Smooth muscle cell (in vitro differentiated cells): ENCODE measurements at regions not wholly inside any gene's neighbourhood (a gene's known extent, or its start where the extent isn't known, plus 50 kb on each side); places are given as distances from the start of the nearest gene placed in this dataset.

Experiments
- DNase-seq: peaks from one replicate; lab custom pipeline; 2025; ENCODE audit not compliant: unreplicated experiment; lab: John Stamatoyannopoulos, UW
- H2AFZ ChIP-seq: fragments of 200-600 bp; sonication (generic); 2 replicates; pipeline ENCODE4 v1.6.0; 2016; ENCODE audit warnings: antibody characterized with exemption, low read depth, mild to moderate bottlenecking
- H3F3A ChIP-seq: fragments of 200-600 bp; sonication (generic); 2 replicates; pipeline ENCODE4 v1.6.0; 2017; ENCODE audit warnings: antibody characterized with exemption, low read depth
- H3K27ac ChIP-seq: fragments of 200-600 bp; sonication (generic); 2 replicates; pipeline ENCODE4 v1.5.1; 2016; ENCODE audit warnings: low read depth, mild to moderate bottlenecking
- H3K27me3 ChIP-seq: fragments of 200-600 bp; sonication (generic); 2 replicates; pipeline ENCODE4 v1.6.1; 2016; ENCODE audit warnings: low read depth, mild to moderate bottlenecking
- H3K36me3 ChIP-seq: fragments of 200-600 bp; sonication (generic); 2 replicates; pipeline ENCODE4 v1.5.1; 2016; ENCODE audit warnings: low read depth
- H3K4me1 ChIP-seq: fragments of 200-600 bp; sonication (generic); 2 replicates; pipeline ENCODE4 v1.5.1; 2016; ENCODE audit warnings: low read depth
- H3K4me2 ChIP-seq: fragments of 200-600 bp; sonication (generic); 2 replicates; pipeline ENCODE4 v1.6.0; 2016; ENCODE audit warnings: mild to moderate bottlenecking
- H3K4me3 ChIP-seq: fragments of 200-600 bp; sonication (generic); 2 replicates; pipeline ENCODE4 v1.5.1; 2016; ENCODE audit warnings: mild to moderate bottlenecking
- H3K79me2 ChIP-seq: fragments of 200-600 bp; sonication (generic); 2 replicates; pipeline ENCODE4 v1.6.0; 2016; ENCODE audit warnings: low read depth, mild to moderate bottlenecking
- H3K9ac ChIP-seq: fragments of 200-600 bp; sonication (generic); 2 replicates; pipeline ENCODE4 v1.6.0; 2016; ENCODE audit warnings: low read depth
- H3K9me3 ChIP-seq: fragments of 200-600 bp; sonication (generic); replicated peaks from 2 replicates; pipeline ENCODE4 v1.5.1; 2016; ENCODE audit warnings: low read depth
- H4K20me1 ChIP-seq: fragments of 200-600 bp; sonication (generic); 2 replicates; pipeline ENCODE4 v1.6.0; 2016; ENCODE audit warnings: low read depth
- CTCF ChIP-seq: fragments of 200-600 bp; sonication (generic); IDR thresholded peaks from 2 replicates; pipeline ENCODE4 v1.5.1; 2017; ENCODE audit warnings: borderline replicate concordance, mild to moderate bottlenecking, antibody characterized with exemption; ENCODE audit not compliant: insufficient read depth, poor library complexity, severe bottlenecking
- WGBS: methylation state at CpG from one replicate; pipeline ENCODE4 v1.1.7; 2016; ENCODE audit warnings: low lambda C conversion rate; 5-methylcytosine and 5-hydroxymethylcytosine counted together

DNA sequence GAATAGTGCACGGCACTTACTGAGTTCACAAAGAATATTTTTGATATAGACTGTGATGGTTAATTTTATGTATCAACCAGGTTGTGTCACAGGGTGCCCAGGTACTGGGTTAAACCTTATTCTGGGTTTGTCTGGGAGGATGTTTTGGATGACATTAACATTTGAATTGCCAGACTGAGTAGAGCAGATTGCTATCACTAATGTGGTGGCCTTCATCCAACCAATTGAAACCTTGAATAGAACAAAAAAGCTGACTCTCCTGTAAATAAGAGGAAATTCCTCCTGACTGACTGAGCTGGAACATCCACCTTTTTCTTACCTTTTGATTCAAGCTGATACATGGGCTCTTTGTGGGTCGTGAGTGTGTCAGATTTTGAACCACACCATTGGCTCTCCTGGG is 1424.4 kb upstream of the MIR17HG start:
- Histone ChIP-seq H4K20me1 (no peaks in the 10 kb centered on the region), H3K9me3 (no peaks in the 10 kb centered on the region), H3K27me3 (no peaks in the 10 kb centered on the region), H3K4me2 (no peak overlapping the region), H3K36me3 (no peaks in the 10 kb centered on the region), H3K27ac (no peak overlapping the region), H3K4me1 (no peaks in the 10 kb centered on the region), H2AFZ (no peak overlapping the region), H3K9ac (no peak overlapping the region), H3F3A (no peaks in the 10 kb centered on the region), H3K4me3 (no peak overlapping the region), H3K79me2 (no peaks in the 10 kb centered on the region)
- no peak for DNase-seq
- no peak for TF ChIP-seq CTCF
- WGBS = 86% methylated on average over 2 of the region's 2 CpGs

DNA sequence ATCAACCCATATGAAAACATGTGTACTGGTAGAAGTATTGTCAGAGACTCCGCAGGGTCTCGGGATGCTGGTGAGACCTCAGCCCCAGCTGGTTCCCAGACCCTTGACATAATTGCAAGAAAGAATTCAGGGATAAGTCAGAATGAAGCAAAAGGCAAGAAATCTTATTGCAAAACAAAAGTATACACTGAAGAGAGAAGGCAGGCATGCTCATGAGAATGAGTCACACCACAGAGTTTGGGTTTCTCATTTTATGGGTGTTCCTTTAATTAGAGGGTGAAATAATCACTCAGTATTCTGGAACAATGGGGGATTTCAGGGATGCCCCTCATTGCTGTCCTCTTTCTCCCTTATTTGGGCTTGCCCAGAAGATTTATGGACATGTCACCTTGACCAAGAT is 1423.8 kb upstream of the MIR17HG start:
- no peaks in the 10 kb centered on the region for H3K9me3 ChIP-seq

DNA sequence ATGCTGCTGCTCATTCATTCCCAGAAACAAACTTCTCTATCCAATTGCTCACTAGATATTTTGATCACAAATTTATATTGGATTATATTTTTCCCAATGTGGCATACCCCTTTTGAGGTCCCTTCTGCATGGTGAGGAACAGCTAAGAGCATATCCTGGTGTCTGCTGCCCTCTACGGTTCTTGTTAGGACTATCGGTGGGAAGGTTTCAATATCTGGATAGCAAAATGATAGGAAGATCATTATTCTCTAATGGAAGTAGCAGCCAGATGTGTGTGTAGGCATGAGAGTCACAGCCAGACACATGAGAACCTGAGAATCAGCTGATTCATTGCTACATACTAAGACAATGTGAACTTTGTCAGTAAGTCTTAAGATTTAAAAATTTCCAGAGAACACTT is 1422.4 kb upstream of the MIR17HG start:
- WGBS = 48% methylated on average over 2 of the region's 2 CpGs

More for the DNA sequence above, 1423.8 kb upstream of the MIR17HG start:
- no peak for DNase-seq
- Histone ChIP-seq H3K27me3 (no peaks in the 10 kb centered on the region), H2AFZ (no peak overlapping the region), H3K4me3 (no peak overlapping the region), H3F3A (no peaks in the 10 kb centered on the region), H3K27ac (no peak overlapping the region), H3K4me2 (no peak overlapping the region), H3K9ac (no peak overlapping the region), H3K4me1 (no peaks in the 10 kb centered on the region), H3K36me3 (no peaks in the 10 kb centered on the region), H3K79me2 (no peaks in the 10 kb centered on the region), H4K20me1 (no peaks in the 10 kb centered on the region)
- TF ChIP-seq CTCF = no peak
- 80% methylated on average over 2 of the region's 2 CpGs for WGBS

More for the DNA sequence above, 1422.4 kb upstream of the MIR17HG start:
- no peaks in the 10 kb centered on the region for H3F3A ChIP-seq
- H3K9ac ChIP-seq = no peak overlapping the region
- no peaks in the 10 kb centered on the region for H3K9me3 ChIP-seq
- no peaks in the 10 kb centered on the region for H3K79me2 ChIP-seq
- H3K27ac ChIP-seq = no peak overlapping the region
- peak; percentile 43 for TF ChIP-seq CTCF
- no peaks in the 10 kb centered on the region for H4K20me1 ChIP-seq
- H3K27me3 ChIP-seq = no peaks in the 10 kb centered on the region
- no peaks in the 10 kb centered on the region for H3K4me1 ChIP-seq
- no peak for DNase-seq
- no peak overlapping the region for H2AFZ ChIP-seq
- no peaks in the 10 kb centered on the region for H3K36me3 ChIP-seq
- no peak overlapping the region for H3K4me3 ChIP-seq
- H3K4me2 ChIP-seq = no peak overlapping the region
